ENCODE measurements at regions not wholly inside any gene's neighbourhood (a gene's known extent, or its start where the extent isn't known, plus 50 kb on each side); places are given as distances from the start of the nearest gene placed in this dataset.

DNA sequence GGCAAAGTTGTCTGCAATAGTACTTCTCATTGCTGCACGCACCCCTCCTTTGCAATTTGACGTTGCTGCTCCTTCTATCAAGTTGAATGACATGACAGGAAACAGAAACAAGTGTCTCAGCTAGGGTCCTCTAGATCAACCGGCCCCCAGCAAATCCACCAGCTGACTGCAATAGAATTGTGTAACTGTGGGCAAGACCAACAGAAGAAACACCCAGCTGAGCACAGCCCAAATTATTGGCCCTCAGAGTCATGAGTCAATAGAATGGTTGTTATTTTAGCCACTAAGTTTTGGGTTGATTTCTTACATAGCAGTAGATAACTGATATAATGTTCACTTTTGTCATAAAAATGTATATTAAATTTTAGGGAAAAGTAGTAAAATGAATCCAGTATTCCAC lies 202.7 kb downstream of the MAFB start:
- Histone ChIP-seq H2BK15ac (ENCODE audit: low read length) (no peak overlapping the region), H3K36me3 (ENCODE audit: control insufficient read depth in 2 of 4, insufficient read depth in 4 of 4, low read length in 3 of 4) (no peaks in the 10 kb centered on the region), H3K4ac (replicated peaks; ENCODE audit: insufficient read length, low read depth, low read length) (no peak overlapping the region), H3K4me3 (ENCODE audit: extremely low read depth in 1 of 4, insufficient read depth in 2 of 4, low read depth in 3 of 4, low read length in 4 of 4) (no peak overlapping the region), H4K8ac (ENCODE audit: extremely low read depth, insufficient read depth, low read length) (no peak overlapping the region), H3K18ac (ENCODE audit: extremely low read depth, low read length) (no peak overlapping the region), H2AFZ (ENCODE audit: low read length) (no peak overlapping the region), H2AK5ac (ENCODE audit: low read depth, low read length) (no peak overlapping the region), H2BK5ac (ENCODE audit: low read depth, low read length) (no peak overlapping the region), H2BK20ac (ENCODE audit: low read length) (no peak overlapping the region), H3K79me1 (ENCODE audit: low read depth, low read length) (no peaks in the 10 kb centered on the region), H3K56ac (replicated peaks; ENCODE audit: insufficient read length, low read depth, low read length) (no peak overlapping the region), H4K5ac (ENCODE audit: insufficient read length, low read depth, low read length) (no peak overlapping the region), H3K79me2 (ENCODE audit: control insufficient read depth in 1 of 2, insufficient read depth in 2 of 2, low read length in 2 of 2) (no peaks in the 10 kb centered on the region), H3K9me3 (ENCODE audit: insufficient read depth in 2 of 2, low read depth in 1 of 2, low read length in 1 of 2) (no peaks in the 10 kb centered on the region), H3K27me3 (replicated peaks in 1 of 4; ENCODE audit: control insufficient read depth in 3 of 4, extremely low read depth in 1 of 4, insufficient read depth in 3 of 4, low read length in 3 of 4) (no peaks in the 10 kb centered on the region), H4K91ac (replicated peaks; ENCODE audit: insufficient read length, low read length) (no peak overlapping the region), H2BK120ac (replicated peaks; ENCODE audit: low read depth, low read length) (no peak overlapping the region), H3K9ac (replicated peaks in 1 of 4; ENCODE audit: extremely low read depth in 1 of 4, low read depth in 3 of 4, low read length in 3 of 4) (no peak overlapping the region), H3K4me1 (replicated peaks in 1 of 4; ENCODE audit: control insufficient read depth in 3 of 4, insufficient read depth in 4 of 4, low read length in 3 of 4) (no peaks in the 10 kb centered on the region), H2BK12ac (ENCODE audit: low read depth, low read length) (no peak overlapping the region), H3K23me2 (ENCODE audit: low read depth, low read length) (no peaks in the 10 kb centered on the region; the same call in 1 of the 2 replicates), H3K14ac (ENCODE audit: insufficient read length) (no peak overlapping the region), H3K4me2 (ENCODE audit: insufficient read depth in 1 of 2, low read depth in 2 of 2, low read length in 2 of 2) (no peak overlapping the region), H3K23ac (ENCODE audit: insufficient read length) (no peak overlapping the region), H4K20me1 (replicated peaks in 1 of 2; ENCODE audit: control insufficient read depth in 1 of 2, insufficient read depth in 2 of 2, low read length in 2 of 2) (no peaks in the 10 kb centered on the region), H3K27ac (ENCODE audit: low read depth, low read length) (no peak overlapping the region)
- FAIRE-seq: no peak
- 96% methylated on average over 3 of the region's 3 CpGs; no CpG with 5 or more reads in 1 of the 2 experiments for WGBS, 2 experiments (ENCODE audit: extremely low coverage in 1 of 2, insufficient coverage in 1 of 2, insufficient read length in 1 of 2, insufficient replicate concordance in 2 of 2, low coverage in 1 of 2, low lambda C conversion rate in 2 of 2, missing lambda C conversion rate in 1 of 2)
- ChIA-PET POLR2A (ENCODE audit: partially characterized antibody) (no interaction called here), CTCF (ENCODE audit: partially characterized antibody) (no interaction called here)
- DNase-seq (ENCODE audit: low read depth in 1 of 2, low spot score in 2 of 2): no peak
- TF ChIP-seq EGR1 (IDR thresholded peaks at IDR 0.05; ENCODE audit: borderline replicate concordance, low read depth, low read length): no peak
